Keratinocyte (primary cell): ENCODE measurements at regions not wholly inside any gene's neighbourhood (a gene's known extent, or its start where the extent isn't known, plus 50 kb on each side); places are given as distances from the start of the nearest gene placed in this dataset.

Experiments used
- CTCF ChIP-seq, 3 experiments: IDR thresholded peaks in 1 of 3; conservative IDR thresholded peaks in 1 of 3; optimal IDR thresholded peaks in 1 of 3; 2 replicates in 2 of 3; 3 replicates in 1 of 3; pipeline versions ENCODE3 to v1.5.1; 2011; ENCODE audit warnings: low read length in 3 of 3, mild to moderate bottlenecking in 3 of 3, moderate library complexity in 2 of 3, control low read depth in 1 of 3, inconsistent platforms in 1 of 3; ENCODE audit not compliant: insufficient read depth in 2 of 3; ENCODE audit errors: extremely low read depth in 1 of 3
- EZH2 ChIP-seq: IDR thresholded peaks from one replicate; pipeline ENCODE4 v1.6.1; 2012; ENCODE audit warnings: inconsistent platforms, mild to moderate bottlenecking, low read length, moderate library complexity

GRCh38 chr17:77359236-77359635 is 218.5 kb downstream of the SEC14L1 start:
- TF ChIP-seq CTCF (optimal IDR thresholded peaks at IDR 0.05 in 1 of 3, IDR thresholded peaks at IDR 0.05 in 1 of 3, conservative IDR thresholded peaks at IDR 0.05 in 1 of 3; ENCODE audit: extremely low read depth in 1 of 3, insufficient read depth in 2 of 3, low read length in 3 of 3), result no peak
- TF ChIP-seq EZH2, result no peak
